Posterior cingulate gyrus (tissue), 11 donors: ENCODE measurements at regions not wholly inside any gene's neighbourhood (a gene's known extent, or its start where the extent isn't known, plus 50 kb on each side); places are given as distances from the start of the nearest gene placed in this dataset.
"Not testable (repeated sequence)": the region's sequence is repeated elsewhere in the genome, so short reads cannot be mapped to it uniquely, and the experiment has no call there.

Experiments used
- DNase-seq, 10 donors: peaks; one replicate each; pipeline versions ENCODE4 v3.0.0 to v3.0.0-alpha.2; 2020 to 2021; ENCODE audit warnings: mixed read lengths in 3 of 10
- intact Hi-C: fragments of 100-400 bp; cut with DNase I; formaldehyde crosslinking; loops from one replicate; pipeline ENCODE4 v1.15.1; 2023

DNA sequence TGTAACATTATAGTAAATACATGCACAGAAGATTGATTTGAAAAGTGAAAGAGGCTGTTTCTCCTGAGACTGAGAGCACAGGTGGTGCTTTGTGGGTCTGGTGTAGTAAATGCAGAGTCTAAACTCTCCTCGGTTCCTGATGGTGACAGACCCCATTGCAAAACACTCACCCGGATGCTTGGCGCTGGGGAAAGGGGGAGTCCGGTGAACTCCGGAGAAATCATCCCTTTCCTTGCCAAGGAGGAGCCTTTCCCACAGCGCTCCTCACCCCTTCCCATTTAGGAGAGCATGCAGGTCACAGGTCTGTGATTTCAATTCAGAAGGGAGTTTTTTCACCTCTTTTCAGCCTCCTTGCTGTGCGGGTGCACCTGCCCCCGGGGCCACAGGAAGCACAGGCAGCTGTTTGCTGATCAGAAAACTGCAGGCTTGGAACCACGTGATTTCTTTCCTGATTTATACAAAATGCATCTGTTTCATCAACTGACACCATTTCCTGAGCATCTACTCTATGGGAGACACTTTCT, 75.6 kb upstream of the LYZL2 start:
- intact Hi-C loops: no loop called here
- DNase-seq: no peak

DNA sequence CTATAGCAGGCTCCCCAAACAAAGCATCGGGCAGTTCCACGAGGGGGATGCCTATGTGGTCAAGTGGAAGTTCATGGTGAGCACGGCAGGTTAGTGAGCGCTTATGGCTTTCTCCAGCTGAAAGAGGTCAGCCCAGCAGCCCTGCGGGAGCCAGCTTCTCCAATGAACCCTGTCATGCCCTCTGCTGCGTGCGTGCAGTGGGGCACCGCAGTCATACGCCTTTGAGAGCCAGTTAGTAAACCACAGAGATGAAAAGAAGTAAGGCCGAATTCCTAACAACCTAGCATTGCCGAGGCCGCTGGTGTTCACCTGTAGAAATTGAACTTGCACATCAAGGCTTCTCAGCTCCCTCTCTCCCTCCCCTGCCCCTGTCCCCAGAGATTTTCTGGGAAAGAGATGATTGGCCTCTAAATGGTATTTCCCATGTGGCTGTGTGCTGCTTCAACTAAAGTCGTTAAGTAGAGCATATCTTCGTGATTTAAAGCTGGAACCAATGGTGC, 75.1 kb upstream of the LYZL2 start:
- DNase-seq, intact Hi-C loops: not testable (repeated sequence)

DNA sequence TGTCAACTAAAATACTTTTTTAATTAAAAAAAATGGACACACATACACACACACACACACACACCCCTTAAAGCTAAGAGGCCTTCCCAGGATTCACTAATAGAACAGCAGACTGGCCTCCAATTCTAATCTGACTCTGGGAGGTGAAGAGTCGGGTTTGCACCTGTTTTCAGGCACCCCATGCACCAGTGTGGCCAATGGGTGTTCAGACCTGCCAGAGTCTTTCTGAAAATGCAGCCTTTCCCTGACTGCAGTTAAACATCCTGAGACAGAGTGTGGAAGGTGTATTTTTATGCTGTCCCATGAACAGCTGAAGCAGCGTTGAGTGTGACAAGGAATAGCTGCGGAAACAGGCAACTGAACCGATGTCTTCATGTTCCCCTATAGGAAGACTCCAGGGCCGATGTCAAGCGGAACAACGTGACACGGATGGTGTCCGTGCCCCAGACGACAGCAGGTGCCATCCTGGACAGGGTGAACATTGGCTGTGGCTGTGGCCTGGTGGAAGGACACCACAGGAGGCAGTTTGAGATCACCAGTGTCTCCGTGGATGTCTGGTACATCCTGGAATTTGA, 74.6 kb upstream of the LYZL2 start:
- intact Hi-C loops: no loop called here
- DNase-seq: no peak

DNA sequence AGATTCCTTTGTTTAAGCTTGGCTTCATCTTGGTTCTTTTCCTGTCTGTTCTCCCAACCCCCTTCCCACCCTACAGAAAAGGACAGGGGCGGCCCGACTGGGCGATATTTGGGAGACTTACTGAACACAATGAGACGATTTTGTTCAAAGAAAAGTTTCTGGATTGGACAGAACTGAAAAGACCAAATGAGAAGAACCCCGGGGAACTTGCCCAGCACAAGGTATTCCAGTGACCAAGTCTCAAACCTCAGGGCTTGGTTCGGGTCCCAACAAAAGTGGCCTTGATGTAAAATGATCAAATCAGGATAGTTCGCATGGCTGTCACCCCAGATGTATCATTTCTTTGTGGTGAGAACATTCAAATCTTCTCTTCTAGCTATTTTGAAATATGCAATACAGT, 73.9 kb upstream of the LYZL2 start:
- intact Hi-C loops, DNase-seq: not testable (repeated sequence)

DNA sequence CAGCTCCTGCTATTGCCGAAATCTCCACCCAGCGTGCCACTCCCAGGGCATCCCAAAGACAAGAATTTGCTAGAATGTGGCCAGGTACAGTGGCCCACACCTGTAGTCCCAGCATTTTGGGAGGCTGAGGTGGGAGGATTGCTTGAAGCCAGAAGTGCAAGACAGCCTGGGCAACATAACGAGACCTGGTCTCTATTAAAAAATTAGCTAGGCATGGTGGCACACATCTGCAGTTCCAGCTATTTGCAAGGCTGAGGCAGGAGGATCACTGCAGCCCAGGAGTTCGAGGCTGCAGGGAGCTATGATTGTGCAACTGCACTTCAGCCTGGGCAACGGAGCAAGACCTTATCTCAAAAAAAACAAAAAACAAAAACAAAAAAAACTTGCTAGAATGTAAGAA, 73.3 kb upstream of the LYZL2 start:
- DNase-seq: no peak

DNA sequence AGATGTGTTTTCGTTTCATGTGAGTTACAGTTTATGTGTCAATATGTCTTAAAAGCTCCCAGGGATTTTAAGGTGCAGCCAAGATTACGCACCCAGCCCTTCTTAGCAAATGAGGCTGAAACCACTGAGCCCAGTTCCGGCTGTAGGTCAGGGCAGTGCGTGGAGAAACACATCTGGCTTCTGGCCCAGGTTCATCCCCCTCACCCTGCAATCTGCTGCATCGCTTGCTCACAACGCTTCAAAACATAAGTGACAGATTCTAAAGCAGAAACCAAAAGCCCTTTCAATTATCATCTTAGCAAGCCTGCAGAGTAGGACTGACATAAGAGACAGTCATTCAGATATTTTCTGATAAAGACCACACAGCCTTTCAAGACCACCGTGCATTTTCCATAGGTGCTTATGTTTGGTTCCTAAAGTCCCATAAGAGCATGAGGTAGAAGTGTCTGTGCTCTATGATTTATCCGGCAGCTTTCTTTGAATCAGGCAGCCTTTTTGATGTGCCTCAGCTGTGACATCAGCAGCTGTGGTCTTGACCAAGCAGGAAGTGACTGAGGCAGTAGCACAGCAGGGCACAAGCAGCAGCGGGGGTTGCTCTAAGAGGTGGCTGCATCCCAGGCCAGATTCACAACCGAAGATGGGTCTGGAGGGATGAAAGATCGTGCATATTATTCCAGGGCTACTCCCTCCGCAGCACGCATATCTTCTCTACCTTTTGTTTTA, 72.1 kb upstream of the LYZL2 start:
- intact Hi-C loops: no loop called here
- DNase-seq: no peak

More for the DNA sequence above, 73.3 kb upstream of the LYZL2 start:
- intact Hi-C loops: no loop called here

DNA sequence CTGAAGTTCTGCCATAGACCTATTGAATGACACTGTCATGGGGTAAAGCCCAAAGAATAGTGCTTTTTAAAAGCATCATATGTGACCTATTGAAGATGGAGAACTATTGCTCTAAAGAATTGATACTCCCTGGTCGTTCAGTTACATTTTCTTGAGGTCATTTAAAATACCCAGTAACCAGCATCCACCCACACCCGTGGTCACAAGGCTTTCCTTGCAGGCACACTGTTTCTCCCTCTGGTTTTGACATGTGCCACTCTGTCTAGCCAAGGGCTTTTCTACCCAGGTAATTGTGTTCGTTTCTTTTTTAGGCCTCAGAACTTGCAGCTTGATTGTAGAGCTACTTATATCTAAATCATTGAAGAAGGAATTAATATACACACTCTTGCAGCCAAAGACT, 68.3 kb upstream of the LYZL2 start:
- intact Hi-C loops: no loop called here
- no peak for DNase-seq

DNA sequence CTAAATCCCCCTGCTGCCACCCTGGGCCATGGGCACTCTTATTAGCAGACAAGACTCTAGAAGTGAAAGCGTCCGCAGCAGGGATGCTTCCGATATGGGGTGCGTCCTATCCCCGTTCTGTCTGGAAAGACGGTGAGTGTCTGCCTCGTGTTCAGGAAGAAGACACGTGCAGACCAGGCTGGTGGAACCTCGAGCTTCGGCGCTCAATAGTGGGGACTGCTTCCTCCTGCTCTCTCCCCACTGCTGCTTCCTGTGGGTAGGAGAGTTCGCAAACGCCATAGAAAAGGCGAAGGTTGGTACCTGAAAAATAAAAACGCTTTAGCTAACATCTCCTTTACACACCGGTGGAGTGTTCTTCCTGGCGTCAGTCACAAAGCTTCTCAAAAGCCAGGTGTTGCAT, 67.7 kb upstream of the LYZL2 start:
- not testable (repeated sequence) for DNase-seq

DNA sequence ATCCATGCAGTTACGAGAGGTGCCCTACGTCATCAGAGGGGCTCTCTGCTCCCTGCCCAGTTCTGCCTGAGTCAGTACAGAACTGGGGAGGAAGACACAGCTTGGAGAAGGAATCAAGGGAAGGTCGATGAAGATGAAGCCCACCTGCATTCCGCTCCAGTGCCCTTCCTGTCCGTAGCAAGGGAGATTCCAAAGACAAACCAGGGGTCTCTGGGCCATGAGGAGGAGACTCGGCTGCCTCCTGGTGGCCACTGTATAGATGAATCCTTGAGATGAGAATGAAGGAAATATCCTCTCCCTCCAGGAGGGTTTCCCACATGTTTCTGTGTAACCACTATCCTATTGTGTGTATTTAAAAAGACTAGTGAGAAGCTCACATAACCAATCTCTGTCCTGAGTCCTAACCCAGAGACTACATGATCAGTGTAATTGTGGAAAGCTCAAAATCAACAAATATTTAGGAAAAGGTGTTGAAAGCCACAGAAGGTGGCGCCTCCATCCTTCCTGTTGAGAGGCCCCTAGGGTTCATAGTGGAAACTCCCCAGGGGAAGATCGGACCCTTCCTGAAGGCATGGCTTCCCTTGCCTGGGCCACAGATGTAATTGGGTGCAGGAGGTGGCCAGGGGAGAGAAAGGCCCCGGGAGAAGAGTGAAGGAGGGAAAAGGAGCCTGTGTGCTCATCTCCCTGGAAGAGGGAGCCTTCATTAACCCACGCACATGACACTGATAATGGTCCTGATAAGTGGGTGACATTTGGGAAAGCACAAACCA, 67.0 kb upstream of the LYZL2 start:
- DNase-seq, intact Hi-C loops: not testable (repeated sequence)

More for the DNA sequence above, 67.7 kb upstream of the LYZL2 start:
- intact Hi-C loops: not testable (repeated sequence)

DNA sequence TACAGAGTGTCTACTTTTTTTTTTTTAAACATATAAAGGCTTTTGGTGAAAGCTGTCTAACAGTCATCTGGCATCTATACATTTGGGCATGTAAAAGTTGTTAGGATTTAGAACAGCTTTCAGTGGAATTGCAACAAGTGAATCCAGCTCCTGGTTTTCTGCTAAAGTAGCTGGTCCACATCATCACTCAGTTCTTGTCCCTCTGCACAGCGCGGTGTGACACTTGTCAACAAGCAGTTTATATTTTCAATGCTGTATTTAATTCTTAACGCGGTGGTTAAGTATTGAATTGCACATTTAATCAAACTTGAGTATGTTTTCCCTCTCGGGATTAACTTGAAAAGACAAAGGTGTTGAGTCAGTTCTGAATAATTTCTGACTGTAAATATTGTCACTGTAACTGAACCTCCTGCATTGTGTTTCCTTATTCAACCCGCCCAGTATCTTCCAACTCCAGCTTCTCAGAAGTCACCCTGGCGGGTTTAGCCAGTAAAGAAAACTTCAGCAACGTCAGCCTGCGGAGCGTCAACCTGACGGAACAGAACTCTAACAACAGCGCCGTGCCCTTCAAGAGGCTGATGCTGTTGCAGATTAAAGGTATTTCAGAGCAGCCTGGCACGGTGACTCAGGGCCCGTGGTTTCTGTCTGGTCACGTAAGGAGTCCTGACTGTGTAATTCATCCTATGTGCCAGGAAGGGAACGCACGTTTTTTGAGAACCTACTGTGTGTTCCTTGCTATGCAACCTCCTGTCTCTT, 66.1 kb upstream of the LYZL2 start:
- intact Hi-C loops, DNase-seq: not testable (repeated sequence)

DNA sequence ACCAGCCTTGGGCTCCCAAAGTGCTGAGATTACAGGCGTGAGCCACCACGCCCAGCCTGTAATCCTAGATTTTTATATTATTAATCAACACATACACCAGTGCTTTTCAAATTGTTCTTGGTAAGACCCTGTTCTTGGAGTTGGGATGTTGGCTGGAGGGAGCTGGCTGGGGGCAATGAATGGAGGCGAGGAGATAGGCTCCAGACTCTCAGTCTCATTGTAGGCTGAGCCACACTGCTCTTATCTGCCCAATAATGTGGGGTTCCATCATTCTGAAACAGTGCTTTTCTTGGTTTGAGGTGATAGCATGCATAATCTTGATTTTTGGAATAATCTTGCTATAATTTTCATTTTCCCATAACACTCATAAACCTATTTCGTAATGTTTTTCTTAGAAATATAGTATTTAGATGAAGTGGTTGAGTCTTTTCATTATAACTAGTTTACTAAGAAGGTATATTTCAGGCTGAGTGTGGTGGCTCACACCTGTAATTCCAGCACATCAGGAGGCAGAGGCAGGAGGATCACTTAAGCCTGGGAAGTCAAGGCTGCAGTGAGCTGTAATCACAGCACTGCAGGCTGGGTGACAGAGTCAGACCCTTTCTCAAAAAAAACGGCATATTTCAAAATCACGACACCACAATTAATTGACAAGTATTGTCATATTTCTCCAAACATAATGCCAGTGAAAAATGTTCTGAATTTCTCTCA, 65.1 kb upstream of the LYZL2 start:
- intact Hi-C loops: no loop called here
- DNase-seq: no peak

DNA sequence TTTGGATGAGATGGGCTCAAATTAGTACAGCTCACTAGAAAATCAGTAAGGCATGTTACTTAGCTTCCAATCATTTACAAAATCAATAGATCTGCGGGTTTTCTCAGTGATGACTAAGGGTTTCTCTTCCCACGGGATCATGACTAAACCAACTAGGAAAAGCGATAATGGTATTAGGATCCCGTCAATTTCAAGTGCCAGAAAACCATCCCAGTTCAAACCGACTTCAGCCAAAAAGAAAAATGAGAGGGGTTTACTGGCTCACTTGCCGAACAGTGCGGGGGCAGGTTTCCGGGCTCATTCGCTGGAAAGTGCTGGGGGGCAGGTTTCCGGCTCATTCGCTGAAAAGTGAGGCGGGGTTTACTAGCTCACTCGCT, 62.1 kb upstream of the LYZL2 start:
- intact Hi-C loops: no loop called here
- DNase-seq: no peak

DNA sequence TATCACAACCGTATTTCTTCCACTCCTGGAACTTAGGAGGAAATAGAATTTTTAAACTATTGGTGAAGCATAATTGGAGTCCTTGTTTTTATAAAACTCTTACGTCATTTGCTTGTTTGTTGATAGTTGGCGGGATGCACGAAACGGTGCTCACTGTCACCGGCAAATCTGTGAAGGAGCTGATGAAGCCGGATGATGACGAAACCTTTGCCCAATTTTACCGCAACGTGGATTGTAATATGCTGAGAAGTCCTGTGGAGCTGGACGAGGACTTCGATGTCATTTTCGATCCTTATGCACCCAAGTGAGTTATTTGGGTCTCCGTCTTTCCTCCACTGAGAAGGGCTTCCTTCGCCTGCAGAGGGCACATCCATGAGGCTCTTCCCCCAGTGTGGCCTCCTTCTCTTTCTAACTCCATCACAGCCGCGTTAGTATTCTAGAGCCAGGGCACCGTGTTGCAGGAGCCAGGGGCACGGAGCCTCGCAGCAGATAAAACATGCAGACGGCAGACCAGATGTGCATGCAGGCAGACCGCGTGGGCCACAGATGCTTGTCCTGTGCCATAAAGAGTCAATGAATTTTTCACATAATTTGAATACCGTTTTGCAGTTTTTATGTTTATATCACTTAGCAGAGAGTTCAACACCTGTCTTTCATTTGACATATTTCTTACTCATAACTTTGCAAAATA, 61.5 kb upstream of the LYZL2 start:
- DNase-seq, intact Hi-C loops: not testable (repeated sequence)

DNA sequence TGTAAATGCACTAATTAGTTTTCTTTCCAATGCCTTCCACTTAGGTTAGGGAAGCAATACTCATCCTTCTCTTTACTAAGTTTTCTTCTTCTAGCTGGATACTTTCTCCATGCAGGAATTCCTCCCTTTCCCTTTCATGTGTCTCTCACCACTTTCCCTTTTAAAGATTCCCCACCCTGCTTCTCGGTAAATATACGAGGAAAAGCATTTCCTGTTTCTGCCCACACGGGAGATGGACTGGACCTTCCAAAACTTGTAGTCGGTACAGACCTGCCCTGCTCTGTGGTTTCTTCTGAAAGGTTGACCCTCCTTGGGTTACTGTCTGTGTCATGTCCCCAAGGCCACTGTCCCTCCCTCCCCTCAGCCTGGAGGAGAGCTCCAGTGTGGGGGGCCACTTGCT, 58.9 kb upstream of the LYZL2 start:
- intact Hi-C loops: no loop called here

DNA sequence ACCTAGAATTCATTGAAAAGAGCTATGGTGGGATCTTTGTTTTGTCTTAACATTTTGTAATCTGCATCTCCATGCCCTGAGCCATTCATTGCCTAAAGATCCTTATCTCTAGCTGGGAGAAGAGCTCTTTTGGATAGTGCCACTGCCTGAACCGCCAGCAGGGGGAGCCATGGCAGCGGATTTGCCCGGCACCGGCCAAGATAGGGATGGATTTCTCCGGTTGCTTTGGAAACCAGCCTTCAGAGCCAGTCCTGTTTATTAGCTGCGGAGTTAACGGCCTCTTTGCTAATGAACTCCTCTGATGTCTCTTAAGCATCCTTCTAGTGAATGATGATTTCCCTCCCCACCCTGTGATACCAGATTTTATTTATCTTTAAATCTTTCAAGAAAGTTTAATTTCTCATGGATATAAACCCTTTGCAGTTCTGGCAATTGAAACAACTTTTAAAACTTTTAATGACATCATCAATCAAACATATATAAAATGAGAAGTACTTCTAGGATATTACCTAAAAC, 58.2 kb upstream of the LYZL2 start:
- intact Hi-C loops: no loop called here
- DNase-seq: peak; percentile 65 to 97 (median 83)

More for the DNA sequence above, 58.9 kb upstream of the LYZL2 start:
- no peak for DNase-seq

DNA sequence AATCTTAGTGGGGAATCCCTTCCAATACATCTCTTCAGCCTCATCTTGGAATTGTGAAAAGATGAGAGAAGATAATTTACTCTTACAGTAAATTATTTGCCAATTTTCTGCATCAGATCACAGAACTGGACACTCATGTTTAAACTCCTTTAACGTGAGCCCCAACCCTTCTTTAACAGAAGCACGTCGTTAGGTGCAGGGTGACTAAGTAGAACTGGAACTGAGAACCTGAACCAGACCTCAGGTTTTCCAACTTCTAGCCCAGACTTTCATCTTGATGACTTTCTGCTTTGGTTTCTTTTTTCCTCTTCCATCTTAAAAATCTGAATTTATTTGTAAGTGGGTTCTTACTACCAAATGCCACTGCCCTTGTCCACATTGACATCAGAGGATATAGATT, 57.2 kb upstream of the LYZL2 start:
- intact Hi-C loops: no loop called here

DNA sequence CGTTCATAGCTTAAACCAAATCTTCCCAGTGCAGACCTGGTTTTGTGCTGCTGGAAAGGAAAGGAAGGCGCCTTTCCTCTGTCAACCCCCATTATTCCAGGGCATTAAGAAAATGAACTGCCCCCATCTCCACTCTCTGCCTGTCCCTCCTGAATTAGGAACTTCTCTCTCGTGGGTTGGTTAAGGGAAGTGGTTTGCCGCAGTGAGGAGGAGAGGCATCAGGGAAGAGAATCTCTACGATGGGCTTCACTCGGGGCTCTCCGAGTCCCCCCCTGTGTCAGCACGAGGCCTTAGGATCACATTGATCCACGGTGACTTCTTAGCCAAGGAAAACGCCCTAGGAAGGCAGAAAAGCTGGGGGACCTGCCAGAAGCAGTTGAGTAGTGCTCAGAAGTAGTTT, 53.9 kb upstream of the LYZL2 start:
- intact Hi-C loops: no loop called here
- DNase-seq: no peak

More for the DNA sequence above, 57.2 kb upstream of the LYZL2 start:
- no peak for DNase-seq

DNA sequence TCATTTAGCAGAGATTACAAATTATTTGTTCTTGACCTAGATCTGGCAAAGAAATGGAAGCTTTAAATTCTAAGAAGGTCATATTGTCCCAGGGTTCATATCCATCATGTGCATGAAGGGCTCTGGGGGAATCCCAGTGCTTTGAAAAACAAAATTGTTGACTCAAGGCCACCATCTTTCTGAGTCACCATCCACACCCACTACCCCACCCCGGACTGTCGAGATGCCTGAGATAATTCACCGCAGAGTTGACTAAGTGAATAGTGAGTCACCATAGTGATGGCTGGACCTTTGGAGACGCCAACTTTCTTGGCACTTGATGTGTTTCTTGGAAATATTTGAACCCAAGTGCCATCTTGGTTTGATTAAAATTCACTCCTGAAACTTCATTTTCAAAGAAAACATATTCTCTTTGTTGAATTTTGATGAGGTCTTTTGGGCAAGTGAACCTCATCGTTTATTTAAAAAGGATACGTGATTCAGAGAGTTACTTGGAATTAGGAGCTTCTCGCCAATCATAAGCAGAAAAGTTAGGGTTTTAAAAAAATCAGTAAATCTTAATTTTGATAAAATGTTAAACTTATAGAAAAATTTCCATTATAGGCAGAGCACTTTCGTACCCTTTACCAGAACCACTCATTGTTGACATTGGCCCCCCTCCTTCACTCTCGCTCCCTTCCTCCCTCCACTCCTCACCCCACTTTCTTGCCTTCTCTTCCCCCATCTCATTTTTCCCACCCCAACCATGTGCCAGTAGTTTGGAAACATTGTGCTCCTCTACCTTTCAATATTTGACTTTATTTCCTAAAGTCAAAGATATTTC, 53.0 kb upstream of the LYZL2 start:
- intact Hi-C loops, DNase-seq: not testable (repeated sequence)
